HepG2 (cell line): ENCODE measurements at regions not wholly inside any gene's neighbourhood (a gene's known extent, or its start where the extent isn't known, plus 50 kb on each side); places are given as distances from the start of the nearest gene placed in this dataset.

ENCODE experiments used
- ATM ChIP-seq: fragments of 450-650 bp; IDR thresholded peaks from 2 replicates; pipeline ENCODE4 v1.7.1; 2017; ENCODE audit warnings: mild to moderate bottlenecking, borderline replicate concordance
- CEBPG ChIP-seq: IDR thresholded peaks from 2 replicates; pipeline ENCODE4 v1.6.1; 2016
- EZH2 ChIP-seq: conservative IDR thresholded peaks from 2 replicates; pipeline ENCODE4 v1.6.1; 2012; ENCODE audit warnings: mild to moderate bottlenecking, low read depth, low read length, moderate library complexity
- FOSL2 ChIP-seq: sonication (generic); formaldehyde crosslinking; IDR thresholded peaks from 2 replicates; pipeline ENCODE4 v1.4.0; 2020; ENCODE audit warnings: missing genetic modification reagents
- FOXA1 ChIP-seq, 2 experiments: fragments of 450-650 bp in 1 of 2; sonication (generic) in 1 of 2; formaldehyde crosslinking in 1 of 2; IDR thresholded peaks; 2 replicates each; pipeline versions ENCODE4 v1.4.0 to v1.6.1; 2016 to 2020; ENCODE audit warnings: missing genetic modification reagents in 1 of 2
- HNF4A ChIP-seq: sonication (generic); formaldehyde crosslinking; IDR thresholded peaks from 2 replicates; pipeline ENCODE4 v1.4.0; 2020; ENCODE audit warnings: missing genetic modification reagents
- ISL2 ChIP-seq: sonication (generic); formaldehyde crosslinking; IDR thresholded peaks from 2 replicates; pipeline ENCODE4 v1.5.0; 2020; ENCODE audit warnings: missing genetic modification reagents
- KLF9 ChIP-seq: IDR thresholded peaks from 2 replicates; pipeline ENCODE4 v1.6.1; 2016; ENCODE audit warnings: low read depth
- KMT2B ChIP-seq: IDR thresholded peaks from 2 replicates; pipeline ENCODE4 v1.6.1; 2016; ENCODE audit warnings: missing genetic modification reagents, missing compliant biosample characterization
- MAFG ChIP-seq: sonication (generic); formaldehyde crosslinking; IDR thresholded peaks from 2 replicates; pipeline ENCODE4 v1.5.1; 2020; ENCODE audit warnings: mild to moderate bottlenecking, missing genetic modification reagents
- MYC ChIP-seq: sonication (generic); formaldehyde crosslinking; IDR thresholded peaks from 2 replicates; pipeline ENCODE4 v1.9.0; 2021; ENCODE audit warnings: missing genetic modification reagents, borderline replicate concordance
- ONECUT2 ChIP-seq: sonication (generic); formaldehyde crosslinking; IDR thresholded peaks from 2 replicates; pipeline ENCODE4 v1.4.0; 2020; ENCODE audit warnings: missing genetic modification reagents
- SATB2 ChIP-seq: sonication (generic); formaldehyde crosslinking; IDR thresholded peaks from 2 replicates; pipeline ENCODE4 v1.5.0; 2020; ENCODE audit warnings: missing genetic modification reagents
- SOX13 ChIP-seq, 3 experiments: fragments of 450-650 bp in 1 of 3; sonication (generic) in 1 of 3; formaldehyde crosslinking in 1 of 3; IDR thresholded peaks in 2 of 3; conservative IDR thresholded peaks in 1 of 3; 2 replicates each; pipeline versions ENCODE4 v1.5.0 to v1.6.1; 2016 to 2020; ENCODE audit warnings: antibody characterized with exemption in 1 of 3, mild to moderate bottlenecking in 1 of 3, missing compliant biosample characterization in 1 of 3, missing genetic modification reagents in 1 of 3, moderate library complexity in 1 of 3
- SOX5 ChIP-seq: IDR thresholded peaks from 2 replicates; pipeline ENCODE4 v1.6.1; 2016; ENCODE audit warnings: borderline replicate concordance
- YEATS4 ChIP-seq: sonication (generic); formaldehyde crosslinking; IDR thresholded peaks from 2 replicates; pipeline ENCODE4 v1.4.0; 2020; ENCODE audit warnings: missing genetic modification reagents, borderline replicate concordance
- ZBTB37 ChIP-seq: sonication (generic); formaldehyde crosslinking; IDR thresholded peaks from 2 replicates; pipeline ENCODE4 v1.4.0; 2020; ENCODE audit warnings: mild to moderate bottlenecking, missing genetic modification reagents
- ZNF253 ChIP-seq: sonication (generic); formaldehyde crosslinking; IDR thresholded peaks from 2 replicates; pipeline ENCODE4 v1.8.0; 2022; ENCODE audit warnings: mild to moderate bottlenecking, missing genetic modification reagents, borderline replicate concordance
- ZNF282 ChIP-seq: fragments of 450-650 bp; IDR thresholded peaks from 2 replicates; pipeline ENCODE4 v1.6.1; 2018; ENCODE audit not compliant: partially characterized antibody
- ZNF329 ChIP-seq: sonication (generic); formaldehyde crosslinking; IDR thresholded peaks from 2 replicates; pipeline ENCODE4 v1.9.0; 2021; ENCODE audit warnings: low read depth, mild to moderate bottlenecking, missing genetic modification reagents
- ZNF333 ChIP-seq: sonication (generic); formaldehyde crosslinking; IDR thresholded peaks from 2 replicates; pipeline ENCODE4 v1.4.0; 2020; ENCODE audit warnings: mild to moderate bottlenecking, missing genetic modification reagents, borderline replicate concordance
- ZNF414 ChIP-seq: sonication (generic); formaldehyde crosslinking; IDR thresholded peaks from 2 replicates; pipeline ENCODE4 v1.5.0; 2020; ENCODE audit warnings: missing genetic modification reagents
- ZNF552 ChIP-seq: sonication (generic); formaldehyde crosslinking; IDR thresholded peaks from 2 replicates; pipeline ENCODE4 v1.9.0; 2022; ENCODE audit warnings: missing genetic modification reagents, mild to moderate bottlenecking, borderline replicate concordance
- ZNF562 ChIP-seq: sonication (generic); formaldehyde crosslinking; IDR thresholded peaks from 2 replicates; pipeline ENCODE4 v1.8.0; 2022; ENCODE audit warnings: missing genetic modification reagents, borderline replicate concordance
- ZNF605 ChIP-seq: sonication (generic); formaldehyde crosslinking; IDR thresholded peaks from 2 replicates; pipeline ENCODE4 v1.8.0; 2022; ENCODE audit warnings: mild to moderate bottlenecking, missing genetic modification reagents
- ZNF616 ChIP-seq: sonication (generic); formaldehyde crosslinking; IDR thresholded peaks from 2 replicates; pipeline ENCODE4 v1.5.0; 2020; ENCODE audit warnings: low read depth, mild to moderate bottlenecking, missing genetic modification reagents
- ZSCAN30 ChIP-seq: sonication (generic); formaldehyde crosslinking; IDR thresholded peaks from 2 replicates; pipeline ENCODE4 v1.5.0; 2020; ENCODE audit warnings: mild to moderate bottlenecking, missing genetic modification reagents
- TF ChIP-seq, protein P1 (sequence below): sonication (generic); formaldehyde crosslinking; IDR thresholded peaks from 2 replicates; pipeline ENCODE4 v1.5.1; 2020; ENCODE audit warnings: mild to moderate bottlenecking, missing genetic modification reagents, moderate library complexity

- TF ChIP-seq, protein P1, sequence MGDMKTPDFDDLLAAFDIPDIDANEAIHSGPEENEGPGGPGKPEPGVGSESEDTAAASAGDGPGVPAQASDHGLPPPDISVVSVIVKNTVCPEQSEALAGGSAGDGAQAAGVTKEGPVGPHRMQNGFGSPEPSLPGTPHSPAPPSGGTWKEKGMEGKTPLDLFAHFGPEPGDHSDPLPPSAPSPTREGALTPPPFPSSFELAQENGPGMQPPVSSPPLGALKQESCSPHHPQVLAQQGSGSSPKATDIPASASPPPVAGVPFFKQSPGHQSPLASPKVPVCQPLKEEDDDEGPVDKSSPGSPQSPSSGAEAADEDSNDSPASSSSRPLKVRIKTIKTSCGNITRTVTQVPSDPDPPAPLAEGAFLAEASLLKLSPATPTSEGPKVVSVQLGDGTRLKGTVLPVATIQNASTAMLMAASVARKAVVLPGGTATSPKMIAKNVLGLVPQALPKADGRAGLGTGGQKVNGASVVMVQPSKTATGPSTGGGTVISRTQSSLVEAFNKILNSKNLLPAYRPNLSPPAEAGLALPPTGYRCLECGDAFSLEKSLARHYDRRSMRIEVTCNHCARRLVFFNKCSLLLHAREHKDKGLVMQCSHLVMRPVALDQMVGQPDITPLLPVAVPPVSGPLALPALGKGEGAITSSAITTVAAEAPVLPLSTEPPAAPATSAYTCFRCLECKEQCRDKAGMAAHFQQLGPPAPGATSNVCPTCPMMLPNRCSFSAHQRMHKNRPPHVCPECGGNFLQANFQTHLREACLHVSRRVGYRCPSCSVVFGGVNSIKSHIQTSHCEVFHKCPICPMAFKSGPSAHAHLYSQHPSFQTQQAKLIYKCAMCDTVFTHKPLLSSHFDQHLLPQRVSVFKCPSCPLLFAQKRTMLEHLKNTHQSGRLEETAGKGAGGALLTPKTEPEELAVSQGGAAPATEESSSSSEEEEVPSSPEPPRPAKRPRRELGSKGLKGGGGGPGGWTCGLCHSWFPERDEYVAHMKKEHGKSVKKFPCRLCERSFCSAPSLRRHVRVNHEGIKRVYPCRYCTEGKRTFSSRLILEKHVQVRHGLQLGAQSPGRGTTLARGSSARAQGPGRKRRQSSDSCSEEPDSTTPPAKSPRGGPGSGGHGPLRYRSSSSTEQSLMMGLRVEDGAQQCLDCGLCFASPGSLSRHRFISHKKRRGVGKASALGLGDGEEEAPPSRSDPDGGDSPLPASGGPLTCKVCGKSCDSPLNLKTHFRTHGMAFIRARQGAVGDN (CRISPR knock-in tag): no peak
- TF ChIP-seq ZNF414 (CRISPR knock-in tag) (no peak), SOX5 (CRISPR knock-in tag) (peak; percentile 34; the same call in 1 of the 2 replicates), ATM (no peak), CEBPG (peak; percentile 57), ZNF333 (no peak), ZNF616 (CRISPR knock-in tag) (no peak), FOSL2 (no peak), ZNF552 (CRISPR knock-in tag) (no peak), ONECUT2 (CRISPR knock-in tag) (no peak), ISL2 (CRISPR knock-in tag) (0 out of 2 replicates have a peak, but pooled peaks have one; percentile 33), ZNF253 (no peak), ZSCAN30 (no peak), YEATS4 (CRISPR knock-in tag) (no peak), ZNF605 (no peak), EZH2 (no peak), MYC (CRISPR knock-in tag) (no peak), HNF4A (peak; percentile 21; the same call in 1 of the 2 replicates), ZNF562 (CRISPR knock-in tag) (no peak), KLF9 (no peak), MAFG (CRISPR knock-in tag) (no peak), SOX13 (IDR thresholded peaks at IDR 0.05) (no peak), SOX13 (CRISPR knock-in tag; conservative IDR thresholded peaks at IDR 0.05 in 1 of 2, IDR thresholded peaks at IDR 0.05 in 1 of 2) (peak in 1 of 2 experiments; percentile 60; a peak in 1 of 4 replicates), FOXA1 (IDR thresholded peaks at IDR 0.05) (no peak), FOXA1 (CRISPR knock-in tag; IDR thresholded peaks at IDR 0.05) (0 out of 2 replicates have a peak, but pooled peaks have one; percentile 18), SATB2 (CRISPR knock-in tag) (no peak), ZBTB37 (CRISPR knock-in tag) (no peak), KMT2B (no peak), ZNF329 (no peak), ZNF282 (no peak)
Observed at GRCh38 chr2:210966330-210966729, 409.9 kb downstream of the CPS1 start (continued).
